ENCODE measurements at regions not wholly inside any gene's neighbourhood (a gene's known extent, or its start where the extent isn't known, plus 50 kb on each side); places are given as distances from the start of the nearest gene placed in this dataset.

- Histone ChIP-seq H2AFZ (ENCODE audit: control insufficient read depth, low read depth, low read length) (no peak overlapping the region), H3K36me3 (ENCODE audit: control insufficient read depth in 2 of 2, insufficient read depth in 2 of 2, low read length in 1 of 2) (no peaks in the 10 kb centered on the region), H4K20me1 (ENCODE audit: control insufficient read depth, insufficient read depth) (no peaks in the 10 kb centered on the region), H3K9me3 (replicated peaks; ENCODE audit: control insufficient read depth, insufficient read depth, low read length) (no peaks in the 10 kb centered on the region), H3K79me2 (ENCODE audit: control insufficient read depth, insufficient read depth, low read length) (no peaks in the 10 kb centered on the region), H3K9ac (ENCODE audit: control insufficient read depth, insufficient read depth, low read length) (no peak overlapping the region), H3K4me1 (ENCODE audit: control insufficient read depth, insufficient read depth, low read length) (no peaks in the 10 kb centered on the region), H3K4me3 (no peak overlapping the region), H3K27me3 (replicated peaks in 1 of 2; ENCODE audit: control insufficient read depth in 2 of 2, insufficient read depth in 2 of 2, low read length in 1 of 2) (no peaks in the 10 kb centered on the region), H3K4me2 (ENCODE audit: control insufficient read depth, insufficient read depth) (no peak overlapping the region), H3K27ac (ENCODE audit: control insufficient read depth, insufficient read depth) (no peak overlapping the region)
- ChIA-PET SMC1A (ENCODE audit: uncharacterized antibody, unreplicated experiment) (no interaction called here), RAD21 (ENCODE audit: unreplicated experiment) (no interaction called here), POLR2A (no interaction called here), CTCF (no interaction called here)
- intact Hi-C loops (cut with micrococcal nuclease; ENCODE audit: unreplicated experiment), result no loop called here
- ATAC-seq, result no peak
- in situ Hi-C loops (cut with MboI), result no loop called here
- 0% methylated on average over 2 of the region's 2 CpGs for WGBS (ENCODE audit: insufficient coverage, insufficient replicate concordance, low lambda C conversion rate, missing lambda C conversion rate)
- BruUV-seq (replicated peaks), result no TSS peak
- DNase-seq (ENCODE audit: low read depth, low spot score), result no peak
- no peak for FAIRE-seq
- TF ChIP-seq NBN (IDR thresholded peaks at IDR 0.05) (no peak), REST (IDR thresholded peaks at IDR 0.05; ENCODE audit: low read depth, low read length) (no peak), POLR2A (IDR thresholded peaks at IDR 0.05; ENCODE audit: low read depth, low read length) (no peak), STAT1 (conservative IDR thresholded peaks at IDR 0.05) (no peak), MXI1 (IDR thresholded peaks at IDR 0.05; ENCODE audit: low read depth, low read length) (no peak), SREBF2 (IDR thresholded peaks at IDR 0.05; ENCODE audit: low read length) (no peak), ZNF687 (IDR thresholded peaks at IDR 0.05) (no peak), CREM (IDR thresholded peaks at IDR 0.05; ENCODE audit: low read depth) (no peak), BMI1 (IDR thresholded peaks at IDR 0.05; ENCODE audit: borderline replicate concordance) (no peak), POLR2AphosphoS2 (IDR thresholded peaks at IDR 0.05; ENCODE audit: low read depth, low read length) (no peak), ZBTB4 (CRISPR knock-in tag; IDR thresholded peaks at IDR 0.05) (no peak), YBX1 (IDR thresholded peaks at IDR 0.05) (no peak), USF1 (IDR thresholded peaks at IDR 0.05; ENCODE audit: borderline replicate concordance, extremely low read length, insufficient read depth, low read depth, low read length) (no peak)
Observed at GRCh38 chr11:105297463-105297862, 157.9 kb upstream of the CARD18 start.

Measured in GM12878 (cell line).